GM13976 (cell line): ENCODE measurements at regions not wholly inside any gene's neighbourhood (a gene's known extent, or its start where the extent isn't known, plus 50 kb on each side); places are given as distances from the start of the nearest gene placed in this dataset.

Experiments used
- DNase-seq: peaks from one replicate; pipeline ENCODE4 v3.0.0; 2012; ENCODE audit warnings: low spot score
- CTCF ChIP-seq: IDR thresholded peaks from 2 replicates; pipeline ENCODE4 v1.5.1; 2012; ENCODE audit warnings: borderline replicate concordance, mild to moderate bottlenecking; ENCODE audit not compliant: insufficient read depth; ENCODE audit errors: extremely low read depth, missing control alignments, control extremely low read depth
- in situ Hi-C: fragments of 300-500 bp; cut with MboI; formaldehyde crosslinking; loops from one replicate; pipeline ENCODE4 v1.12.0; 2022; ENCODE audit warnings: low sequenced_read_pairs, mixed read lengths, inconsistent platforms; ENCODE audit not compliant: unreplicated experiment

GRCh38 chr13:29908416-29909080 is 58.1 kb upstream of the UBL3 start:
- no peak for DNase-seq
- no peak for TF ChIP-seq CTCF
- in situ Hi-C loops = no loop called here

- DNase-seq = no peak
- TF ChIP-seq CTCF = no peak
- in situ Hi-C loops = no loop called here
Measured at GRCh38 chr13:29907670-29908069, 57.3 kb upstream of the UBL3 start.

GRCh38 chr13:29906432-29907011 is 56.1 kb upstream of the UBL3 start:
- no peak for TF ChIP-seq CTCF
- in situ Hi-C loops = no loop called here

DNA sequence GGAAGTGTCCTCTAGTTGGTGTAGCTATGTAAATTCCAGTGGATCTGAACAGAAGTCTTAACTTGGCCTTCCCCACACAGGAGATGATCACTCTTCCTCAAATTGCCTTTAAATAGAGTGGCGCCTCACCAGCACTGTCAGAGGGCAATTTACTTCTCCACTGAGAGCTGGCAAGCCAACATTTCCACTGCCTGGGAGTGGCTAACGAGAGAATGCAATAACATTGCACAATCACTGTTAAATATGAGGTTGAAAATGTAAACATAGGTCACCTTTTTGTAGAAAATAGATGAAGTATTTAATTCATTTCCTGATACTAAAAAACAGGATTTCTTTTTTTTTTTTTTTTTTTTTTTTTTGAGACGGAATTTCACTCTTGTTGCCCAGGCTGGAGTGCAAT is 55.4 kb upstream of the UBL3 start:
- no peak for DNase-seq
- in situ Hi-C loops = no loop called here
- TF ChIP-seq CTCF = no peak

More at GRCh38 chr13:29906432-29907011, 56.1 kb upstream of the UBL3 start:
- no peak for DNase-seq

- no peak for TF ChIP-seq CTCF
- in situ Hi-C loops = no loop called here
Measured at GRCh38 chr13:29903996-29904395, 53.6 kb upstream of the UBL3 start.

DNA sequence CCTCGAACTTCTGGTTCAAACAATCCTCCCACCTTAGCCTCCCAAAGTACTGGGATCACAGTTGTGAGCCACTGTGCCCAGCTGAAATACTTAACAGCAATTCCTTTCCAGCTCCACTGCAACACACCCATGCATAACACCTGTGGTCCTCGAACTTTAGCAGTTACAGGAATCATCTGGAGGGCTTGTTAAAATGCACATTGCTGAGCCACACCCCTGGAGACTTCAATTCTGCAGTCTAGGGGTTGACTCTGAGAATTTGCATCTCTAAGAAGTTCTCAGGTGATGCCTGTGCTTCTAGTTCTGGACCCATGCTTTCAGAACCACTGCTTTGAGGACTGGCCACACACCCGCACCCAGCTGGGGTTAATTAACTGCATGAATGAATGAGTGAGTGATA is 53.1 kb upstream of the UBL3 start:
- no peak for TF ChIP-seq CTCF
- in situ Hi-C loops = no loop called here
- DNase-seq = no peak

More at GRCh38 chr13:29903996-29904395, 53.6 kb upstream of the UBL3 start:
- DNase-seq = no peak

DNA sequence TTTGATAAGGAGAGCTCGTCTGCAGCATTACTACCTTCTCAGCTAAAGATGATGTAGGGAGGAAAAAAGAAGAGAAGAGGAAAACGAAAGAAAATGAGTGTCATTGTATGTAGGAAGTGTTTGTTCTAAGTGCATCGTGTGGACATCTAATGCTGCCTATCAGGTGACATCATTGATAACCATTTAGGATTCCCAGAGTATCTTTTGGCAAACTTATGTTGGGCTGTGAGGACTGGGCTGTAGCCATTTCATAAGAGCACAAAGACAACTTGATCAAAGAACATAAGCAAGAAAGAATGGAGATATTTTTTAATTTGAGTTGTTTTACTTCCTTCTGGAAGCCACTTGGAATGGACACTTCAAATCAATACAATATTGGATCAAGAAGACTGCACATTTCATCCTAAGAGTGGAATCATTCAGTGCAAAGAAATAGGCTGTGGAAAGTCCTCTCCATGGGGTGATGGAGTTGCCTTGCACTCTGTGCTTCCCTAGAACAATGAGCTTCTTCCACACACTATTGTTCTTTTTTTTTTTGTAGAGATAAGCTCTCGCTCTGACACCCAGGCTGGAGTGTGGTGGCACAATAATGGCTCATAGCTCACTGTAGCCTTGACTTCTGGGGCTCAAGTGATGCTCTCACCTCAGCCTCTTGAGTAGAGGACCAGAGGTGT is 52.4 kb upstream of the UBL3 start:
- in situ Hi-C loops = no loop called here
- no peak for DNase-seq
- TF ChIP-seq CTCF = no peak
